SK-N-MC (cell line): ENCODE measurements at regions not wholly inside any gene's neighbourhood (a gene's known extent, or its start where the extent isn't known, plus 50 kb on each side); places are given as distances from the start of the nearest gene placed in this dataset.
"Not testable (repeated sequence)": the region's sequence is repeated elsewhere in the genome, so short reads cannot be mapped to it uniquely, and the experiment has no call there.

Experiments used
- DNase-seq: peaks from one replicate; pipeline ENCODE4 v3.0.0-alpha.2; 2011; ENCODE audit warnings: low read depth, low spot score
- H3K27ac ChIP-seq: fragments of 200-600 bp; sonication (generic); 2 replicates; pipeline ENCODE4 v1.5.1; 2016; ENCODE audit warnings: mixed run types
- H3K36me3 ChIP-seq: fragments of 200-600 bp; sonication (generic); 2 replicates; pipeline ENCODE4 v1.6.1; 2017; ENCODE audit warnings: antibody characterized with exemption, low read length, mixed read lengths; ENCODE audit not compliant: insufficient read depth
- H3K4me3 ChIP-seq: fragments of 200-600 bp; sonication (generic); 2 replicates; pipeline ENCODE4 v1.5.1; 2016
- H3K9ac ChIP-seq: fragments of 200-600 bp; sonication (generic); 2 replicates; pipeline ENCODE4 v1.8.0; 2017; ENCODE audit warnings: mixed run types, mixed read lengths; ENCODE audit not compliant: insufficient read length
- H3K9me3 ChIP-seq: fragments of 200-600 bp; sonication (generic); 2 replicates; pipeline ENCODE4 v1.6.1; 2017; ENCODE audit warnings: low read depth, mild to moderate bottlenecking, antibody characterized with exemption, low read length, moderate library complexity, mixed read lengths
- EZH2 ChIP-seq: fragments of 200-600 bp; sonication (generic); IDR thresholded peaks from one replicate; pipeline ENCODE4 v1.6.1; 2017; ENCODE audit warnings: antibody characterized with exemption
- FOXP2 ChIP-seq: optimal IDR thresholded peaks from 2 replicates; pipeline ENCODE3; 2011; ENCODE audit warnings: mild to moderate bottlenecking, moderate library complexity; ENCODE audit not compliant: insufficient read depth; ENCODE audit errors: extremely low read length, control extremely low read depth
- POLR2AphosphoS5 ChIP-seq: IDR thresholded peaks from 2 replicates; pipeline ENCODE4 v1.6.1; 2012; ENCODE audit warnings: mild to moderate bottlenecking, low read depth, low read length, borderline replicate concordance

GRCh38 chr10:91077549-91078071 is 142.9 kb upstream of the PCGF5 start:
- no peak for TF ChIP-seq EZH2
- TF ChIP-seq POLR2AphosphoS5 = no peak
- no peak for TF ChIP-seq FOXP2
- Histone ChIP-seq H3K4me3 (peak overlapping the region; percentile 53), H3K36me3 (no peaks in the 10 kb centered on the region), H3K9ac (peak overlapping the region; percentile 55), H3K27ac (peak overlapping the region; percentile 31; the same call in 1 of the 2 replicates), H3K9me3 (no peaks in the 10 kb centered on the region)
- DNase-seq = no peak

DNA sequence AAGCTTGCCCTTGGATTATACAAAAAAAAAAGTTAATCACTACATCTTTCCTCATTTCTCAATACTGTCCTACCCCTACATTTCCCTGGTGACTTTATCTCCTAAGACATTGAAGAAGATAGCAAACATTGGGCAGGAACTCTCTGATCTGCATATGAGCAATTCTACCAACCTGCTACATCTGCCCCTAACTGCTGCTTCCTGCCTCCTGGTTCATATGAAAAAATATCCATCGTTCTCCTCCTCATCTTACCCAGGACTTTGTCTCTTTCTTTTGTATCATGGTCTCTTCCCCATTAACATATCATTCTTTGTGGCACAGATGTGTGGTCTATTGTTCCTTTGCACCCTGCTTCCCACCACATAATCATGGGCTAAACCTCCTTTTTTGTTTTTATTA is 139.7 kb upstream of the PCGF5 start:
- Histone ChIP-seq H3K9ac (no peak overlapping the region), H3K4me3 (no peak overlapping the region), H3K27ac (no peak overlapping the region), H3K9me3 (no peaks in the 10 kb centered on the region), H3K36me3 (no peaks in the 10 kb centered on the region)
- TF ChIP-seq EZH2 (no peak), POLR2AphosphoS5 (no peak), FOXP2 (no peak)
- DNase-seq = no peak

DNA sequence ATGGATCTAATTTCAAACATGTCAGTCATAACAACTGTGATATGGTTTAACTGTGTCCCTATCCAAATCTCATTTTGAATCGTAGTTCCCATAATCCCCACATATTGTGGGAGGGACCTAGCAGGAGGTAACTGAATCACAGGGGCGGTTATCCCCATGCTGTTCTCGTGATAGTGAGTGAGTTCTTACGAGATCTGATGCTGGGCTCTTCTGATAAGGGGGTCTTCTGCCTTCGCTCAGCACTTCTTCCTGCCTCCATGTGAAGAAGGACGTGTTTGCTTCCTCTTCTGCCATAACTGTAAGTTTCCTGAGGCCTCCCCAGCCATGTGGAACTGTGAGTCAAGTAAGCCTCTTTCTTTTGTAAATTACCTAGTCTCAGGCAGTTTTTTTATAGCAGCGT is 138.0 kb upstream of the PCGF5 start:
- DNase-seq = no peak
- no peak overlapping the region for H3K9ac ChIP-seq
- TF ChIP-seq FOXP2 = no peak
- TF ChIP-seq POLR2AphosphoS5 = no peak
- no peak for TF ChIP-seq EZH2
- no peak overlapping the region for H3K4me3 ChIP-seq
- no peaks in the 10 kb centered on the region for H3K36me3 ChIP-seq
- no peaks in the 10 kb centered on the region for H3K9me3 ChIP-seq
- no peak overlapping the region for H3K27ac ChIP-seq

DNA sequence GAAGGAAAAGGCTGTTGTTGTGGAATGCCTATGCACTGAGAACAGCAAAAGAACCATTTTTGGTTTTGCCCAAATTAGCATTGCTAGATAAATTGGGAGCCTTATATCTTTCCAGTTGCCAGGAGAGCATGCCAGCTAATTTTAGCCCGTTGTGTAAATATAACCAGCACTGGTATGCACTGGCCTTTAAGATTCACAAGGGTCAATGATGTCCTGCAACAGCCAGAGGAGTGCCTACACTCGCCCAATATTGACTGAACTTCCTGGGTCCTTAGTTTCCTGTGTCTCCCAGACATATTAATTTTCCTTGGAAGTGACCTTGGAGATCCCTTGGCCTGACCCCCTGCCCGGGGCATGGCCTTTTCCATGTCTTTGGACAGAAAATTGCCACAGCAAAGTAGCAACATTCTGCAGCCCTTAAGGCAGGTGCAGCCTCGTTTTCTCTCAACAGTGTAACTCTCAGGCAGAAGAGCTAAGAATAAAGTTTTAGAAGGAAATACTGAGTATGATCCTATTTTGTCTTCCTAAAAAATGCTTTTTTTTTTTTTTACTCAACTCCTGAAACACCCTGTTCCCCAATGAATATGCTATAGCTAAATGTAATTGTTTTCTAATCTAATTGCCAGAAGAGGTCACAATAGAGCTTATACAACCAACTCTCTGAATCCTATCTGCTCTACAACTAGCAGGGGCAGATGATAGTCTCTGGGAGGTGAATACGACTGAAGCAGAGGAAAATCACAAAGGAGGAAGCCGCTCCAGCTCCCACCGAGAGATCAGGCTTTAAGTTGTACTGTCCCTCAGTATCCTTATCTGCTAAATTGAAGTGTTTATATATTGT is 131.9 kb upstream of the PCGF5 start:
- H3K9me3 ChIP-seq = no peaks in the 10 kb centered on the region
- no peaks in the 10 kb centered on the region for H3K36me3 ChIP-seq
- no peak overlapping the region for H3K4me3 ChIP-seq
- no peak for TF ChIP-seq FOXP2
- no peak for TF ChIP-seq POLR2AphosphoS5
- TF ChIP-seq EZH2 = no peak
- no peak overlapping the region for H3K27ac ChIP-seq
- DNase-seq = no peak
- H3K9ac ChIP-seq = no peak overlapping the region

DNA sequence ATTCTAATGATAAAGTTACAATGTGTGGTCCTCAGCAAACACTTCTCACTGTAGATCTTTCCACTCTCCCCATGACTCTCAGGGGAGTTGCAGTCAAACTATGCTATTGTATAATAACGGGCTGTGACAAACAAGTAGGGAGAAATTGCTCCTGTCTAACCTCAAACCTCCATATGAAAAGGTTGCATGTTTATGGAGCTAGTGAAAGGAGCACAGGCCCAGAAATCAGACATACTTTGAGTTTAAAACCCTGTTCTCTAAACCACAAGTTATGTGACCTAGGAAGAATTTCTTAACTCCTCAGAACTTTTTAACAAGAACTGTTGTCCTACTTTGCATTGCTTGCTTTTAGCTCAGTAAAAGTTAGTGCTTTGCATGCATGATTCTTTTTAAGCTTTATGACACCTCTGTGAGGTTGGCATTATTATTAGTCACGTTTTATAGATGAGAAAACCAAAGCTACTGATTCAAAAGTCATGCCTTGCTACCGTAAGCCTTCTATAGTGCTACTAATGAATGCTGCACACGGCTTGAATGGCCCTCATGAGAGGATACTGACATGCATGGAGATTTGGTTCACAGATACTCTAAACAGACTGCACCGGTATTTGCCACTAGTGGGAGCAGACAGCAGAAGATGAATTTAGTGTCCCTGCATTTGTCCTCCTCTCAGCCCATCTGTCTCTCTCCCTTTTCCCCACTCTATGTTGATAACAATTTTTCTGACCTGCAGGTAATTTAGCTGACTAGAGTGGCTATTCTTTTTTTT is 129.5 kb upstream of the PCGF5 start:
- Histone ChIP-seq H3K36me3 (no peaks in the 10 kb centered on the region), H3K4me3 (no peak overlapping the region), H3K27ac (peak overlapping the region; percentile 57; the same call in 1 of the 2 replicates), H3K9me3 (no peaks in the 10 kb centered on the region), H3K9ac (no peak overlapping the region)
- TF ChIP-seq EZH2 = no peak
- TF ChIP-seq FOXP2 = no peak
- no peak for TF ChIP-seq POLR2AphosphoS5
- no peak for DNase-seq

- H3K27ac ChIP-seq = no peak overlapping the region
- DNase-seq = no peak
- H3K4me3 ChIP-seq = no peak overlapping the region
- no peak overlapping the region for H3K9ac ChIP-seq
- H3K9me3 ChIP-seq = no peaks in the 10 kb centered on the region
- TF ChIP-seq POLR2AphosphoS5 = no peak
- TF ChIP-seq FOXP2 = no peak
- no peak for TF ChIP-seq EZH2
- no peaks in the 10 kb centered on the region for H3K36me3 ChIP-seq
These were observed 128.7 kb upstream of the PCGF5 start for GRCh38 chr10:91091780-91092179.

- Histone ChIP-seq H3K4me3 (no peak overlapping the region), H3K27ac (no peak overlapping the region), H3K9ac (no peak overlapping the region), H3K9me3 (no peaks in the 10 kb centered on the region), H3K36me3 (no peaks in the 10 kb centered on the region)
- TF ChIP-seq FOXP2 = no peak
- no peak for TF ChIP-seq POLR2AphosphoS5
- TF ChIP-seq EZH2 = no peak
- DNase-seq = no peak
These were observed 124.2 kb upstream of the PCGF5 start for GRCh38 chr10:91096274-91096673.

GRCh38 chr10:91097313-91097712 is 123.2 kb upstream of the PCGF5 start:
- Histone ChIP-seq H3K9ac (no peak overlapping the region), H3K4me3 (no peak overlapping the region), H3K9me3 (no peaks in the 10 kb centered on the region), H3K27ac (no peak overlapping the region), H3K36me3 (no peaks in the 10 kb centered on the region)
- no peak for TF ChIP-seq POLR2AphosphoS5
- no peak for TF ChIP-seq EZH2
- TF ChIP-seq FOXP2 = no peak
- no peak for DNase-seq

- not testable (repeated sequence) for H3K27ac ChIP-seq, H3K9ac ChIP-seq, H3K4me3 ChIP-seq, H3K36me3 ChIP-seq, DNase-seq, H3K9me3 ChIP-seq
These were observed 122.4 kb upstream of the PCGF5 start for GRCh38 chr10:91098021-91098420.
